SK-N-SH (cell line): ENCODE measurements at regions not wholly inside any gene's neighbourhood (a gene's known extent, or its start where the extent isn't known, plus 50 kb on each side); places are given as distances from the start of the nearest gene placed in this dataset.

Experiments used
- CTCF ChIA-PET: fragments of 300-600, 350-600 bp; formaldehyde crosslinking; extraction: SDS; loops from one replicate; lab custom pipeline; 2021; lab: Yijun Ruan, JAX
- POLR2A ChIA-PET: fragments of 350-600 bp; sonication (Branson Sonifier 250); formaldehyde crosslinking; extraction: SDS; loops from one replicate; lab custom pipeline; 2020; ENCODE audit warnings: antibody characterized with exemption, inconsistent platforms; lab: Yijun Ruan, JAX
- DNase-seq: peaks from one replicate; pipeline ENCODE4 v3.0.0; 2012
- H2AFZ ChIP-seq: fragments of 200-600 bp; sonication (generic); 2 replicates; pipeline ENCODE4 v1.8.1; 2016; ENCODE audit warnings: antibody characterized with exemption, mild to moderate bottlenecking, low read depth
- H3F3A ChIP-seq: fragments of 200-600 bp; sonication (generic); replicated peaks from 2 replicates; pipeline ENCODE3; 2016; ENCODE audit warnings: antibody characterized with exemption, mild to moderate bottlenecking; ENCODE audit not compliant: insufficient read depth
- H3K27ac ChIP-seq, 2 experiments: fragments of 200-500 bp in 1 of 2; fragments of 200-600 bp in 1 of 2; sonication (Bioruptor generic) in 1 of 2; sonication (generic), shearing (Covaris generic) in 1 of 2; 2 replicates each; pipeline versions ENCODE4 v1.5.1 to v1.6.1; 2014 to 2016; ENCODE audit warnings: low read depth in 2 of 2, inconsistent platforms in 1 of 2, low read length in 1 of 2, mild to moderate bottlenecking in 1 of 2, mixed read lengths in 1 of 2
- H3K27me3 ChIP-seq: fragments of 200-600 bp; sonication (generic), shearing (Covaris generic); 2 replicates; pipeline ENCODE4 v1.6.1; 2016; ENCODE audit warnings: mixed run types; ENCODE audit not compliant: insufficient read depth
- H3K36me3 ChIP-seq, 2 experiments: fragments of 200-500 bp in 1 of 2; fragments of 200-600 bp in 1 of 2; sonication (Bioruptor generic) in 1 of 2; sonication (generic) in 1 of 2; replicated peaks in 1 of 2; 2 replicates each; pipeline versions ENCODE3 to v1.5.1; 2014 to 2016; ENCODE audit warnings: low read length in 1 of 2, mild to moderate bottlenecking in 1 of 2; ENCODE audit not compliant: insufficient read depth in 2 of 2, control insufficient read depth in 1 of 2
- H3K4me1 ChIP-seq, 2 experiments: fragments of 200-500 bp in 1 of 2; fragments of 200-600 bp in 1 of 2; sonication (Bioruptor generic) in 1 of 2; sonication (generic), shearing (Covaris generic) in 1 of 2; 2 replicates each; pipeline versions ENCODE4 v1.5.1 to v1.6.1; 2014 to 2016; ENCODE audit warnings: low read depth in 1 of 2, low read length in 1 of 2, mixed run types in 1 of 2; ENCODE audit not compliant: insufficient read depth in 2 of 2, control insufficient read depth in 1 of 2
- H3K4me2 ChIP-seq: fragments of 200-600 bp; sonication (generic), shearing (Covaris generic); 2 replicates; pipeline ENCODE4 v1.6.1; 2017; ENCODE audit warnings: mixed run types
- H3K4me3 ChIP-seq, 2 experiments: fragments of 200-500 bp in 1 of 2; fragments of 200-600 bp in 1 of 2; sonication (Bioruptor generic) in 1 of 2; sonication (generic), shearing (Covaris generic) in 1 of 2; 2 replicates each; pipeline versions ENCODE4 v1.5.1 to v1.8.1; 2014 to 2016; ENCODE audit warnings: low read depth in 2 of 2, inconsistent platforms in 1 of 2, low read length in 1 of 2, mild to moderate bottlenecking in 1 of 2, mixed read lengths in 1 of 2, moderate library complexity in 1 of 2
- H3K79me2 ChIP-seq: fragments of 200-600 bp; sonication (generic); 2 replicates; pipeline ENCODE4 v1.8.1; 2017; ENCODE audit warnings: mild to moderate bottlenecking; ENCODE audit not compliant: insufficient read depth
- H3K9ac ChIP-seq: fragments of 200-600 bp; sonication (generic); 2 replicates; pipeline ENCODE4 v1.6.1; 2017; ENCODE audit warnings: mixed run types
- H3K9me2 ChIP-seq: fragments of 200-600 bp; sonication (generic); 2 replicates; pipeline ENCODE4 v1.6.1; 2017; ENCODE audit warnings: mixed run types
- H3K9me3 ChIP-seq: fragments of 200-600 bp; sonication (generic); 2 replicates; pipeline ENCODE4 v1.6.1; 2017; ENCODE audit warnings: mixed run types, mild to moderate bottlenecking, moderate library complexity
- H4K20me1 ChIP-seq: fragments of 200-600 bp; sonication (generic); 2 replicates; pipeline ENCODE4 v1.6.1; 2017; ENCODE audit warnings: mild to moderate bottlenecking, mixed run types; ENCODE audit not compliant: insufficient read depth
- CHD2 ChIP-seq: fragments of 150-350 bp; IDR thresholded peaks from 2 replicates; pipeline ENCODE4 v1.6.1; 2018; ENCODE audit warnings: low read length; ENCODE audit not compliant: partially characterized antibody
- EZH2phosphoT487 ChIP-seq: fragments of 200-600 bp; sonication (generic); IDR thresholded peaks from 2 replicates; pipeline ENCODE4 v1.6.1; 2017; ENCODE audit warnings: low read depth, mixed run types, mild to moderate bottlenecking, antibody characterized with exemption, moderate library complexity, borderline replicate concordance
- FOXM1 ChIP-seq: IDR thresholded peaks from 2 replicates; pipeline ENCODE4 v1.4.0; 2012; ENCODE audit warnings: low read depth, mild to moderate bottlenecking
- GABPA ChIP-seq: IDR thresholded peaks from 2 replicates; pipeline ENCODE4 v1.4.0; 2012; ENCODE audit warnings: low read depth, mild to moderate bottlenecking
- GATA2 ChIP-seq: sonication (generic); formaldehyde crosslinking; IDR thresholded peaks from 2 replicates; pipeline ENCODE4 v1.5.0; 2020; ENCODE audit warnings: mild to moderate bottlenecking, missing genetic modification reagents
- JUND ChIP-seq: IDR thresholded peaks from 2 replicates; pipeline ENCODE4 v1.4.0; 2012
- MEF2A ChIP-seq: IDR thresholded peaks from 2 replicates; pipeline ENCODE4 v1.4.0; 2012; ENCODE audit warnings: low read depth, borderline replicate concordance
- MXI1 ChIP-seq: IDR thresholded peaks from 2 replicates; pipeline ENCODE4 v1.6.1; 2012; ENCODE audit warnings: mild to moderate bottlenecking, low read depth, low read length, improper control_type of control experiment
- NFIC ChIP-seq: IDR thresholded peaks from 2 replicates; pipeline ENCODE4 v1.4.0; 2012; ENCODE audit warnings: borderline replicate concordance
- NRF1 ChIP-seq: IDR thresholded peaks from 2 replicates; pipeline ENCODE4 v1.6.1; 2012; ENCODE audit warnings: low read depth, mild to moderate bottlenecking, low read length
- RFX5 ChIP-seq: IDR thresholded peaks from 2 replicates; pipeline ENCODE4 v1.6.1; 2012; ENCODE audit warnings: mild to moderate bottlenecking, improper control_type of control experiment, low read length
- SMC3 ChIP-seq: IDR thresholded peaks from 2 replicates; pipeline ENCODE4 v1.6.1; 2012; ENCODE audit warnings: low read depth, low read length, improper control_type of control experiment
- TAF1 ChIP-seq: IDR thresholded peaks from 2 replicates; pipeline ENCODE4 v1.6.1; 2012; ENCODE audit warnings: low read depth, mild to moderate bottlenecking, low read length, moderate library complexity, borderline replicate concordance
- TCF12 ChIP-seq: IDR thresholded peaks from 2 replicates; pipeline ENCODE4 v1.4.0; 2012
- TEAD4 ChIP-seq: IDR thresholded peaks from 2 replicates; pipeline ENCODE4 v1.4.0; 2012; ENCODE audit warnings: mild to moderate bottlenecking, borderline replicate concordance; ENCODE audit not compliant: insufficient read depth
- YY1 ChIP-seq: IDR thresholded peaks from 2 replicates; pipeline ENCODE4 v1.4.0; 2012; ENCODE audit warnings: low read depth, mild to moderate bottlenecking
- WGBS: methylation state at CpG from one replicate; pipeline ENCODE4 v1.1.6; 2017; ENCODE audit warnings: low lambda C conversion rate; 5-methylcytosine and 5-hydroxymethylcytosine counted together
- TF ChIP-seq, protein P1 (sequence below): fragments of 150-350 bp; IDR thresholded peaks from 2 replicates; pipeline ENCODE4 v1.6.1; 2016; ENCODE audit warnings: mild to moderate bottlenecking, low read depth, low read length
- TF ChIP-seq, protein P2 (sequence below): IDR thresholded peaks from 2 replicates; pipeline ENCODE4; 2012
- TF ChIP-seq, protein P3 (sequence below): IDR thresholded peaks from 2 replicates; pipeline ENCODE4 v1.4.0; 2012; ENCODE audit warnings: low read depth, borderline replicate concordance
- TF ChIP-seq, protein P4 (sequence below): fragments of 200-600 bp; sonication (generic); IDR thresholded peaks from 2 replicates; pipeline ENCODE4 v1.6.1; 2017; ENCODE audit warnings: antibody characterized with exemption, mild to moderate bottlenecking, moderate library complexity

- ChIA-PET CTCF (interaction anchor here (0.6 kb wide), 2 partner anchors 17 to 81 kb away, joined by 3 read pairs; no protein-coding TSS in a partner anchor), POLR2A (interaction anchor here (0.6 kb wide), 1 partner anchor 1506 kb away, joined by 3 read pairs; no protein-coding TSS in a partner anchor)
- 50% methylated on average over 3 of the region's 3 CpGs for WGBS
- no peaks in the 10 kb centered on the region for H3K27me3 ChIP-seq
- H3K9me3 ChIP-seq, result no peaks in the 10 kb centered on the region
- no peaks in the 10 kb centered on the region for H3K36me3 ChIP-seq
- no peaks in the 10 kb centered on the region for H3K79me2 ChIP-seq
- H4K20me1 ChIP-seq, result no peaks in the 10 kb centered on the region
- H3K9me2 ChIP-seq, result no peaks in the 10 kb centered on the region
- H3F3A ChIP-seq, result no peaks in the 10 kb centered on the region
- no peak for DNase-seq
- no peaks in the 10 kb centered on the region; a peak in 1 of 4 replicates for H3K4me1 ChIP-seq
- no peak overlapping the region for H3K4me2 ChIP-seq
- no peak overlapping the region for H2AFZ ChIP-seq
- TF ChIP-seq CHD2, result no peak
- TF ChIP-seq, protein P1, sequence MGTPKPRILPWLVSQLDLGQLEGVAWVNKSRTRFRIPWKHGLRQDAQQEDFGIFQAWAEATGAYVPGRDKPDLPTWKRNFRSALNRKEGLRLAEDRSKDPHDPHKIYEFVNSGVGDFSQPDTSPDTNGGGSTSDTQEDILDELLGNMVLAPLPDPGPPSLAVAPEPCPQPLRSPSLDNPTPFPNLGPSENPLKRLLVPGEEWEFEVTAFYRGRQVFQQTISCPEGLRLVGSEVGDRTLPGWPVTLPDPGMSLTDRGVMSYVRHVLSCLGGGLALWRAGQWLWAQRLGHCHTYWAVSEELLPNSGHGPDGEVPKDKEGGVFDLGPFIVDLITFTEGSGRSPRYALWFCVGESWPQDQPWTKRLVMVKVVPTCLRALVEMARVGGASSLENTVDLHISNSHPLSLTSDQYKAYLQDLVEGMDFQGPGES, result no peak
- TF ChIP-seq TEAD4, result no peak
- no peak overlapping the region for H3K4me3 ChIP-seq
- H3K27ac ChIP-seq, result no peak overlapping the region
- no peak overlapping the region for H3K9ac ChIP-seq
Measured at GRCh38 chr7:125661677-125662076, 732.1 kb upstream of the POT1 start.

- H4K20me1 ChIP-seq, result no peaks in the 10 kb centered on the region
- no peaks in the 10 kb centered on the region for H3F3A ChIP-seq
- H3K36me3 ChIP-seq, result no peaks in the 10 kb centered on the region
- no peaks in the 10 kb centered on the region; a peak in 1 of 4 replicates for H3K4me1 ChIP-seq
- H3K9me3 ChIP-seq, result no peaks in the 10 kb centered on the region
- no peak for DNase-seq
- H3K4me3 ChIP-seq, result no peak overlapping the region
- WGBS, result 60% methylated on average over 3 of the region's 3 CpGs
- H3K4me2 ChIP-seq, result no peak overlapping the region
- ChIA-PET CTCF (no interaction called here), POLR2A (no interaction called here)
- TF ChIP-seq GATA2 (no peak), EZH2phosphoT487 (no peak), JUND (no peak), MEF2A (no peak), SMC3 (no peak), GABPA (no peak), YY1 (no peak), NRF1 (no peak), FOXM1 (no peak), RFX5 (no peak), TCF12 (no peak), TAF1 (no peak), MXI1 (no peak), NFIC (no peak)
- TF ChIP-seq, protein P2, sequence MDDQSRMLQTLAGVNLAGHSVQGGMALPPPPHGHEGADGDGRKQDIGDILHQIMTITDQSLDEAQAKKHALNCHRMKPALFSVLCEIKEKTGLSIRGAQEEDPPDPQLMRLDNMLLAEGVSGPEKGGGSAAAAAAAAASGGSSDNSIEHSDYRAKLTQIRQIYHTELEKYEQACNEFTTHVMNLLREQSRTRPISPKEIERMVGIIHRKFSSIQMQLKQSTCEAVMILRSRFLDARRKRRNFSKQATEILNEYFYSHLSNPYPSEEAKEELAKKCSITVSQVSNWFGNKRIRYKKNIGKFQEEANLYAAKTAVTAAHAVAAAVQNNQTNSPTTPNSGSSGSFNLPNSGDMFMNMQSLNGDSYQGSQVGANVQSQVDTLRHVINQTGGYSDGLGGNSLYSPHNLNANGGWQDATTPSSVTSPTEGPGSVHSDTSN, result no peak
- TF ChIP-seq, protein P3, sequence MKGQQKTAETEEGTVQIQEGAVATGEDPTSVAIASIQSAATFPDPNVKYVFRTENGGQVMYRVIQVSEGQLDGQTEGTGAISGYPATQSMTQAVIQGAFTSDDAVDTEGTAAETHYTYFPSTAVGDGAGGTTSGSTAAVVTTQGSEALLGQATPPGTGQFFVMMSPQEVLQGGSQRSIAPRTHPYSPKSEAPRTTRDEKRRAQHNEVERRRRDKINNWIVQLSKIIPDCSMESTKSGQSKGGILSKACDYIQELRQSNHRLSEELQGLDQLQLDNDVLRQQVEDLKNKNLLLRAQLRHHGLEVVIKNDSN, result no peak
- TF ChIP-seq, protein P4, sequence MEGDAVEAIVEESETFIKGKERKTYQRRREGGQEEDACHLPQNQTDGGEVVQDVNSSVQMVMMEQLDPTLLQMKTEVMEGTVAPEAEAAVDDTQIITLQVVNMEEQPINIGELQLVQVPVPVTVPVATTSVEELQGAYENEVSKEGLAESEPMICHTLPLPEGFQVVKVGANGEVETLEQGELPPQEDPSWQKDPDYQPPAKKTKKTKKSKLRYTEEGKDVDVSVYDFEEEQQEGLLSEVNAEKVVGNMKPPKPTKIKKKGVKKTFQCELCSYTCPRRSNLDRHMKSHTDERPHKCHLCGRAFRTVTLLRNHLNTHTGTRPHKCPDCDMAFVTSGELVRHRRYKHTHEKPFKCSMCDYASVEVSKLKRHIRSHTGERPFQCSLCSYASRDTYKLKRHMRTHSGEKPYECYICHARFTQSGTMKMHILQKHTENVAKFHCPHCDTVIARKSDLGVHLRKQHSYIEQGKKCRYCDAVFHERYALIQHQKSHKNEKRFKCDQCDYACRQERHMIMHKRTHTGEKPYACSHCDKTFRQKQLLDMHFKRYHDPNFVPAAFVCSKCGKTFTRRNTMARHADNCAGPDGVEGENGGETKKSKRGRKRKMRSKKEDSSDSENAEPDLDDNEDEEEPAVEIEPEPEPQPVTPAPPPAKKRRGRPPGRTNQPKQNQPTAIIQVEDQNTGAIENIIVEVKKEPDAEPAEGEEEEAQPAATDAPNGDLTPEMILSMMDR, result no peak
- TF ChIP-seq, protein P1, result no peak
- H3K9me2 ChIP-seq, result no peaks in the 10 kb centered on the region
- H2AFZ ChIP-seq, result no peak overlapping the region
- no peaks in the 10 kb centered on the region for H3K27me3 ChIP-seq
- H3K9ac ChIP-seq, result no peak overlapping the region
- H3K79me2 ChIP-seq, result no peaks in the 10 kb centered on the region
- no peak overlapping the region for H3K27ac ChIP-seq
Measured at GRCh38 chr7:125661006-125661405, 731.4 kb upstream of the POT1 start.
